Activated CD8-positive, alpha-beta memory T cell treated with anti-CD3 and anti-CD28 coated beads for 36 hours (primary cell): ENCODE measurements at regions not wholly inside any gene's neighbourhood (a gene's known extent, or its start where the extent isn't known, plus 50 kb on each side); places are given as distances from the start of the nearest gene placed in this dataset.
"Not testable (repeated sequence)": the region's sequence is repeated elsewhere in the genome, so short reads cannot be mapped to it uniquely, and the experiment has no call there.

Experiments used
- CTCF ChIA-PET: fragments of 350-600 bp; sonication (Branson Sonifier 250); formaldehyde crosslinking; loops from one replicate; lab custom pipeline; 2021; ENCODE audit warnings: antibody characterized with exemption; lab: Charles Lee
- POLR2A ChIA-PET: fragments of 350-600 bp; sonication (Branson Sonifier 250); formaldehyde crosslinking; loops from one replicate; lab custom pipeline; 2021; ENCODE audit warnings: antibody characterized with exemption; lab: Charles Lee

- CTCF ChIA-PET: no interaction called here
- POLR2A ChIA-PET: no interaction called here
Measured at GRCh38 chr10:120183546-120183945, 273.5 kb upstream of the PLPP4 start.

DNA sequence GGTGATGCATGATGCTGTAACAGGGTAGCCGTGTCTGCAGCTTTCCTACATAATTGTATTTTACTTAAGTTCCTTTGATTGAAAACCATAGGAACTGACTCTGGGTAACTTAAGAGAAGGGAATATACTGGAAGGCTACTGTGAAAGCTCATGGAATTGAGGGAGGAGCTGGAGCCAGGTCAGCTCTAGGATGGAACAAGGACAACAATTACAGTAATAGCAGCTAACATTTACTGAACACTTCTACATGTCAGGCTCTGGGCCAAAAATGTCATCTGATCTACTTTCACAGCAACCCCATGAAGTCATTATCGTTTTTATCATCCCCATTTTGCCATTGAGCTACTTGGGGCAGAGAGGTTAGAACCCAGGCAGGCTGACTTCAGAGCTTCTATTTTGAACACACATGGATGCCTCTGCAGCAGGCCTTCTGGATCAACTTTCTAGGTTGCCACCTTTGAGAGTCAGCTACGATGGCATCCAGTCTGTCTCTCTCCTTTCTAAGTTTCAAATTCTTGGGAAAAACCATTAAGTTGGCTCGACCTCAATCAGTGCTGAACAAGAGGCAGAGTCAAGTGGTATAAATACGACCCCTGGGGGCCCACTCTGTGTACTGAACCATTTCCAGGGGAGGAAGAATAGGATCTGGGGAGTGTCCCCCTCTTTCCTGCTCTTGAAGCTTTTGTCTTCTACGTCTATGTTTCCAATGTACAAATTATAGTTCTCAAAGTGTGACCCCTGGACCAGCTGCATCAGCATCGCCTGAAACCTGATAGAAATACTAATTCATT lies 272.3 kb upstream of the PLPP4 start:
- ChIA-PET CTCF (no interaction called here), POLR2A (no interaction called here)

DNA sequence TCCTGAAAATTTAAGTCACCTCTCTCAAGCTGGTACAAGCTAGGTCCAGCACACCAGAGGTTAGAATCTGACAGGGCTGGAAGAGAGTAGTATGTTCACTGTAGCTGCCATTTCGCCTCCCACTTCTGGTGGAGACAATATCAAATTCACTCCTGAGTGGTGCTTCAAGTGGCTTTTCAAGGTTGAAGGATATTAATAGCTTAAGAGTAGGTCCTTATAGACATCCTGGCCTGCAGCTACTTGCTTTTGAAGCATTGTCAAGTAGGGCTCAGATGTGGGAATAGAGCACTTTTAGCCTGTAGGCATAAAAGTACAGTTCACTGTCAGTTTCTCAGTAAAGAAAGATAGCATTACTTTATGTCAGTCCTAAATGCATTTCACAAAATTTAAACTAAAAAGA lies 270.5 kb upstream of the PLPP4 start:
- ChIA-PET POLR2A (no interaction called here), CTCF (no interaction called here)

GRCh38 chr10:120187168-120187567 lies 269.9 kb upstream of the PLPP4 start:
- POLR2A ChIA-PET, CTCF ChIA-PET: not testable (repeated sequence)

- ChIA-PET POLR2A (no interaction called here), CTCF (no interaction called here)
Measured at GRCh38 chr10:120188950-120189349, 268.1 kb upstream of the PLPP4 start.

DNA sequence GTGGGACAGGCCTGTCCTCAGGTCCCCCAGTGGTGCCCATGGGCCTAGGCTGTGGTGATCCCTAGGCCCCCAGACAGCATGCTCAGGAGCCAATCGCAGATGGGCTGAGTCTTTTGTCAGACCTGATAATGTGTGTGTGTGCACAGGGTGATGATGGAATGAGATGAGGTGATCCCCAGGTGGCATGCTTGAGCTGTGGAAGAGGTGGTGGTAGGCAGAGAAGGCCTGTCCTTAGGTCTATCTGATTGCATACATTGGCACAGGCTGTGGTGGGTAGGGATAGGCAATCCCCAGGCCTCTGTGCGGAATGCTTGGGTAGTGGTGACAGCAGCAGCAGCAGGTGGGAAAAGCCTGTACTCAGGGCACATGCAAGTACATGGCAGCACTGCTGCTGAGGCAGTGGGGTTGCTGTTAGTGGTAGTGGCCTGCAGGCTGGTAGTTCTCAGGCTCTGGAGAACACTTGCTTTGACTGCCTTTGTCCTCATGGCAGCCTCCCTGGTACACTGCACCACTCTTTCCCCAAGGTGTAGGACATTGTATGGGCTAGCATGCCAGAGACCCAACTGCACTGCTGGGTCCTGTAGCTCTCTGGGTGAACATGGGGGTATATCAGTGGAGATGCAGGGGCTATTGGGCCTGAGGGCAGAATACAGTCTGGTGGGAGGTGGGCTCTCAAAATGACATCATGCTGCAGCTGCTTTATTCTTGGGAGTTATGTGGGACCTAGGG lies 260.9 kb upstream of the PLPP4 start:
- ChIA-PET CTCF (no interaction called here), POLR2A (no interaction called here)

DNA sequence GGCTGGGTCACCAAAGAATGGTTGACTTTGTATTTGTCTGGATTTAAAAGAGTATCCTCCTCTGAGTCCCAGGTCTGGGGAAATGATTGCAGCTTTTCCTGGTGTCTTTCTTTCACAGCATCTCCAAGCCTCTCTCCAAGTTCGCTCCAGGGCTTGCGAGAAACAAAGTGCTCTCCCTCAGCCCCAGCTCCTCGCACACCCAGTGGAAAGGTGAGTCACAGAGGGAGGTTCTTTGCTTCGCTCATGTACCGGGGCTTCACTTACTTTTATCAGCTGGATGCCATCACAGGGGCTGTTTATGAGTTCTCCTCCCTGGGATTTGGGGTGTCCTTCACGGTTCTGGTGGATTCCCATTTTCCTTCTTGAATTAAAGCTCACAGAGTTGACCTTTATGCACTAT lies 252.2 kb upstream of the PLPP4 start:
- ChIA-PET POLR2A (no interaction called here), CTCF (no interaction called here)

GRCh38 chr10:120205368-120206018 lies 251.5 kb upstream of the PLPP4 start:
- ChIA-PET POLR2A (no interaction called here), CTCF (no interaction called here)

DNA sequence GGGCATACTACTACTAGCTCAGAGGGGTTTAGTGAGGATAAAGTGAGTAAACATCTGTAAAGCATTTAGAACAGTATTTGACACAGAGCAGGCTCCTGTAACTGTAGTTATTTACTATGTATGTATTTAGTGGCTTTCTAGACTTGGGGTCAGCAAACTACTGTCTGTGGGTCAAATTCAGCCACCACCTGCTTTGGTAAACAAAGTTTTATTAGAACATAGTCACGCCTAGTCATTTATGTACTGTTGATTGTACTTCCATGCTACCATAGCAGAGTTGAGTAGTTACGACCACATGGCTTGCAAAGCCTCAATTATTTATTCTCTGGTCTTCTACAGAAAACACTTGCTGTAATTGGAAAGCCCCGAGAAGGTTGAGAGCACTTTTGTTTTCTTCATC lies 248.5 kb upstream of the PLPP4 start:
- POLR2A ChIA-PET: no interaction called here
- CTCF ChIA-PET: no interaction called here

DNA sequence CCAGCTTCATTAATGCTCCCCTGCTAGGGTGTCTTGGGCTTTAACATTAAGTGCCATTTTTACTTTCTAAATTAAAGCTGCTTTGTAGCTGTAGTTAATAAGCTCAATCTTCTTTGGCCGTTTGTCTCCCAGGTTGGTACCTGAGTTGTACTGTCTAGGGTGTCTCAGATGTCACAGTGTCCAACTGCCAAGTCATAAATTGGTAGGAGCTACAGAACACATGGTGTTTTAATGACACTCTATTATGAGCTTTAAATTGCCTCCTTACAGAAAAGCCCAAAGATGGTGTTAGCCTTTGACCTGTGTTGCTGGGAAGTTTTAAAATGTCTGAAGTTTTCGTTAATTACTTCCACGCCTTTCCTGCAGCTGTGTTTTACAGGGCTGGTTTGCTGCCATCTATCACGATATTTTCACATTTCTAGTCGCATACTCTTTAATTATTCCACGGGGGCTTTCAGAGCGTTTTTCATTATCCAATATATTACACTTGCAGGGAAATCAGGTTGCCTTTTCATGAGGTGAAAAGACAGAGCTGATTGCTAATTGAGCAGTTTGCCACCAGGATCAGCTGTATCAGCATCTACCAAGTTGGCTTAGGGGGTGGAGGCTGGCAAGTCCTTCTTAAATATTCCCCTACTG lies 247.8 kb upstream of the PLPP4 start:
- ChIA-PET POLR2A (no interaction called here), CTCF (no interaction called here)

DNA sequence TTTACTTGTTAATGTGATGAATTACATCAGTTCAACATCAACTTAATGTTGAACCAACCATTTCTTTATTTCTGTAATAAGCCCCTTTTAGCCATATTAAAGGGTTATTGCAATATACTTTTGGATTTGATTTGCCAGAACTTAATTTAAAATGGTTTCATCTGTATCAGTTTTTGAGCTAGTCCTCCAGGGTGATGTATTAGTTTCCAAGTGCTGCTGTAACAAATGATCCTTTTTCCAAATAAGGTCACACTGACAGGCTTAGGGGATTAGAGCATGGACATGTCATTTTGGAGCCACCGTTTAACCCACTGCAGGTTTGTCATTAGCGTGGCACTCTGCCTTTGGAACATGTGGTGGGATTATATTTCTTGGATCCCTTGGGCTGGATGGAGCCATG lies 244.8 kb upstream of the PLPP4 start:
- CTCF ChIA-PET: no interaction called here
- POLR2A ChIA-PET: no interaction called here

- CTCF ChIA-PET, POLR2A ChIA-PET: not testable (repeated sequence)
Measured at GRCh38 chr10:120213283-120213682, 243.7 kb upstream of the PLPP4 start.

DNA sequence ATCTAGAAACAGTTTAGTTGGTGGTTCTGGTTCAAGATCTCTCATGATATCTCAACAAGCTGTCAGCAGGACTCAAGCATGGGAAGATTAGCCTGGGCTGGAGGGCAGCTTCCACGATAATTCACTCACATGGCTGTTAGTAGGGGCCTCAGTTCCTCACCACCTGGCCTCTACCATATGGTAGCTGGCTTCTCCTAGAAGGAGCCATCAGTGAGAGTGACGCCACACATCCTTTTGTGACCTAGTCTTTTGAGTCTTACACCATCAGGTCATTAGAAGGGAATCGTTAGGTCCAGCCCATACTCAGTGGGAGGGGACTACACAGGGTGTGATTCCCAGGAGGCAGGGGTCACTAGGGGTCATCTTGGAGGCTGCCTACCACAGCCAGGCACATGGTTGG lies 239.3 kb upstream of the PLPP4 start:
- POLR2A ChIA-PET: no interaction called here
- CTCF ChIA-PET: no interaction called here

- CTCF ChIA-PET: no interaction called here
- POLR2A ChIA-PET: no interaction called here
Measured at GRCh38 chr10:120221873-120222485, 235.0 kb upstream of the PLPP4 start.

DNA sequence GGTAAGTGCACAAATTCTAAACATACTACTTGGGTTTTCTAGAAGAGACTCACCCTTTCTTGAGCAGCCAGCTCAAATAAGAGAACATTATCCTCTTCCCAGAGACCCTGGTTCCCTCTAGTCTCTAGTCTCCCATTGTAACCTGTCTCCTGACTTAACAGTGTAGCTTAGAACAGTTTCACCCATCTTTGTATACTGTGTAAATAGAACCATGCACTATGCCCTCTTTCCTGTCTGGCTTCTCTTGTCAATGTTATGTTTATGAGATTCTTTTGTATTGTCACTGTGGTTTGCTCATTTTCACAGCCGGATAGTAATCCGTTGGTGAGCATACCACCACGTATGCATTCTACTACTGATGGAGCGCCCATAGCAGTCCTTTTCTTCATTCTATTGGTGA lies 227.4 kb upstream of the PLPP4 start:
- CTCF ChIA-PET: no interaction called here
- POLR2A ChIA-PET: no interaction called here

DNA sequence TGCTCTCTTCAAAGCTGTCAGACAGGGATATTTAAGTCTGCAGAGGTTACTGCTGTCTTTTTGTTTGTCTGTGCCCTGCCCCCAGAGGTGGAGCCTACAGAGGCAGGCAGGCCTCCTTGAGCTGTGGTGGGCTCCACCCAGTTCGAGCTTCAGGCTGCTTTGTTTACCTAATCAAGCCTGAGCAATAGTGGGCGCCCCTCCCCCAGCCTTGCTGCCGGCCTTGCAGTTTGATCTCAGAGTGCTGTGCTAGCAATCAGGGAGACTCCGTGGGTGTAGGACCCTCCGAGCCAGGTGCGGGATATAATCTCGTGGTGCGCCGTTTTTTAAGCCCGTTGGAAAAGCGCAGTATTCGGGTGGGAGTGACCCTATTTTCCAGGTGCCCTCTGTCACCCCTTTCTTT lies 217.3 kb upstream of the PLPP4 start:
- POLR2A ChIA-PET, CTCF ChIA-PET: not testable (repeated sequence)

- POLR2A ChIA-PET: no interaction called here
- CTCF ChIA-PET: no interaction called here
Measured at GRCh38 chr10:120251821-120252442, 205.1 kb upstream of the PLPP4 start.

GRCh38 chr10:120253131-120253530 lies 203.9 kb upstream of the PLPP4 start:
- POLR2A ChIA-PET: no interaction called here
- CTCF ChIA-PET: no interaction called here

DNA sequence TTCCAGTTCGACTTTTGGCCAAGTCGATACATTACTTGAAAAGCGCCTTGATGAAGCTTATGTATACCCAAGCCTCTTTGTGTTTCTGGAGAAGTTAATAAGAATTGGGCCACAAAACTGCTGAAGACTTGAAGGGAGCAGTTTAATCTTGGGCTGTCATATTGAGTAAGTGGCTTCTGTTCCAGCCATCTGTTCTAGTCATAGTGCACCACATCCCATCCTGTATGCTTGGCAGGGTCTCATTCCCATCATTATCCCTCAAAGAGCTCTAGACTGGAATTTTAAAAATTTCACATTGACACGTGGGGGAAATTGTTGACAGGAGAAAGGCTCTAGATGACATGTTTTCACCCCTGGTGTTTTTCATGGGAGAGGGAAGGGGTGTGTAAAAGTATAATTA lies 196.6 kb upstream of the PLPP4 start:
- ChIA-PET CTCF (no interaction called here), POLR2A (no interaction called here)
